Transverse colon (tissue), 4 donors: ENCODE measurements at regions not wholly inside any gene's neighbourhood (a gene's known extent, or its start where the extent isn't known, plus 50 kb on each side); places are given as distances from the start of the nearest gene placed in this dataset.

ENCODE experiments used
- DNase-seq: peaks from one replicate; pipeline ENCODE4 v3.0.0-alpha.2; 2019
- H3K27ac ChIP-seq, 4 donors: fragments of 200-600 bp; sonication (generic); 2 replicates each; pipeline ENCODE4 v1.5.1; 2016 to 2018; ENCODE audit warnings: inconsistent platforms in 4 of 4
- H3K27me3 ChIP-seq: fragments of 200-600 bp; sonication (generic); 2 replicates; pipeline ENCODE4 v1.5.1; 2017; ENCODE audit warnings: inconsistent platforms
- H3K36me3 ChIP-seq, 4 donors: fragments of 200-600 bp; sonication (generic); 2 replicates each; pipeline ENCODE4 v1.5.1; 2017 to 2019; ENCODE audit warnings: inconsistent platforms in 4 of 4
- H3K4me1 ChIP-seq, 4 donors: fragments of 200-600 bp; sonication (generic); 2 replicates each; pipeline ENCODE4 v1.5.1; 2017 to 2020; ENCODE audit warnings: inconsistent platforms in 4 of 4
- H3K4me3 ChIP-seq, 4 donors: fragments of 200-600 bp; sonication (generic); 1 replicate in 1 of 4; 2 replicates in 3 of 4; pipeline versions ENCODE4 v1.5.1 to v1.6.1; 2017 to 2019; ENCODE audit warnings: inconsistent platforms in 4 of 4
- H3K9me3 ChIP-seq, 2 donors: fragments of 200-600 bp; sonication (generic); 2 replicates each; pipeline ENCODE4 v1.5.1; 2017 to 2019; ENCODE audit warnings: inconsistent platforms in 2 of 2
- CTCF ChIP-seq, 5 experiments: fragments of 200-600 bp in 3 of 5; fragments of 450-650 bp in 2 of 5; sonication (generic) in 3 of 5; IDR thresholded peaks; 1 replicate in 2 of 5; 2 replicates in 3 of 5; pipeline ENCODE4 v1.5.1; 2016 to 2017; ENCODE audit warnings: antibody characterized with exemption in 5 of 5, inconsistent platforms in 3 of 5, mild to moderate bottlenecking in 2 of 5, moderate library complexity in 1 of 5
- EP300 ChIP-seq: sonication (generic); formaldehyde crosslinking; IDR thresholded peaks from one replicate; pipeline ENCODE4 v1.6.1; 2017; ENCODE audit warnings: antibody characterized with exemption, low read depth
- POLR2A ChIP-seq: fragments of 450-650 bp; IDR thresholded peaks from one replicate; pipeline ENCODE4 v1.6.1; 2016; ENCODE audit warnings: antibody characterized with exemption, mild to moderate bottlenecking, moderate library complexity
- POLR2AphosphoS5 ChIP-seq, 3 donors: sonication (generic); formaldehyde crosslinking; IDR thresholded peaks; one replicate each; pipeline ENCODE4 v1.6.1; 2016; ENCODE audit warnings: antibody characterized with exemption in 3 of 3
- WGBS, 2 donors: methylation state at CpG; one replicate each; pipeline ENCODE4 v1.1.5; 2018; ENCODE audit warnings: low coverage in 1 of 2; 5-methylcytosine and 5-hydroxymethylcytosine counted together
- in situ Hi-C, 4 donors: fragments of 200-750 bp; cut with MboI; loops; one replicate each; pipeline versions ENCODE4 v1.15.0 to v1.15.1; 2017; ENCODE audit warnings: low sequenced_read_pairs in 3 of 4, low pct_ligation_motif_present in 1 of 4, low pct_unique_long_range_greater_than_20kb in 1 of 4
- intact Hi-C: fragments of 100-400 bp; cut with DNase I; formaldehyde crosslinking; loops from one replicate; pipeline ENCODE4 v1.15.1; 2023; ENCODE audit warnings: low total_unique reads

- DNase-seq, result no peak
- Histone ChIP-seq H3K9me3 (no peaks in the 10 kb centered on the region), H3K27ac (no peak overlapping the region), H3K4me1 (peaks cover 0 to 4% (median 0%) of the 10 kb centered on the region in 4 donors), H3K36me3 (no peaks in the 10 kb centered on the region), H3K27me3 (no peaks in the 10 kb centered on the region), H3K4me3 (no peak overlapping the region)
- WGBS, 2 donors, result 37 to 54% methylated on average over 4 to 6 of the region's 6 CpGs
- intact Hi-C loops (no loop called here), in situ Hi-C loops (no loop called here)
- TF ChIP-seq POLR2A (no peak), EP300 (no peak), CTCF (IDR thresholded peaks at IDR 0.05) (no peak), POLR2AphosphoS5 (IDR thresholded peaks at IDR 0.05) (no peak)
Observed at GRCh38 chr11:128195057-128195751, 392.2 kb downstream of the ETS1 start.

GRCh38 chr11:128194216-128194615, 393.1 kb downstream of the ETS1 start:
- H3K27me3 ChIP-seq, result no peaks in the 10 kb centered on the region
- no peak overlapping the region for H3K4me3 ChIP-seq
- no peak for DNase-seq
- in situ Hi-C loops, result no loop called here
- H3K36me3 ChIP-seq, result no peaks in the 10 kb centered on the region
- intact Hi-C loops, result no loop called here
- no peak overlapping the region for H3K27ac ChIP-seq
- peaks cover 0 to 4% (median 0%) of the 10 kb centered on the region in 4 donors for H3K4me1 ChIP-seq
- TF ChIP-seq EP300, result no peak
- TF ChIP-seq POLR2AphosphoS5 (IDR thresholded peaks at IDR 0.05), result no peak
- no peak for TF ChIP-seq POLR2A
- TF ChIP-seq CTCF (IDR thresholded peaks at IDR 0.05), result no peak
- no peaks in the 10 kb centered on the region for H3K9me3 ChIP-seq

GRCh38 chr11:128193615-128194014, 393.7 kb downstream of the ETS1 start:
- 78 to 100% methylated on average over 3 to 4 of the region's 4 CpGs for WGBS, 2 donors
- H3K4me1 ChIP-seq, result peaks cover 0 to 4% (median 0%) of the 10 kb centered on the region in 4 donors
- intact Hi-C loops (no loop called here), in situ Hi-C loops (no loop called here)
- H3K4me3 ChIP-seq, result no peak overlapping the region
- H3K27me3 ChIP-seq, result no peaks in the 10 kb centered on the region
- H3K27ac ChIP-seq, result no peak overlapping the region
- H3K9me3 ChIP-seq, result no peaks in the 10 kb centered on the region
- TF ChIP-seq CTCF (IDR thresholded peaks at IDR 0.05) (no peak), POLR2AphosphoS5 (IDR thresholded peaks at IDR 0.05) (no peak), POLR2A (no peak), EP300 (no peak)
- DNase-seq, result no peak
- no peaks in the 10 kb centered on the region for H3K36me3 ChIP-seq

GRCh38 chr11:128190312-128190711, 397.0 kb downstream of the ETS1 start:
- H3K27me3 ChIP-seq, result no peaks in the 10 kb centered on the region
- no peak overlapping the region for H3K27ac ChIP-seq
- H3K4me3 ChIP-seq, result no peak overlapping the region
- WGBS, 2 donors, result 90% methylated on average over 2 to 5 of the region's 5 CpGs
- H3K4me1 ChIP-seq, result peaks cover 0 to 4% (median 0%) of the 10 kb centered on the region in 4 donors
- no peaks in the 10 kb centered on the region for H3K36me3 ChIP-seq
- in situ Hi-C loops, result no loop called here
- no peak for DNase-seq
- no peaks in the 10 kb centered on the region for H3K9me3 ChIP-seq
- intact Hi-C loops, result no loop called here
- TF ChIP-seq POLR2A (no peak), CTCF (IDR thresholded peaks at IDR 0.05) (no peak), EP300 (no peak), POLR2AphosphoS5 (IDR thresholded peaks at IDR 0.05) (no peak)
